Loucy (cell line): ENCODE measurements at regions not wholly inside any gene's neighbourhood (a gene's known extent, or its start where the extent isn't known, plus 50 kb on each side); places are given as distances from the start of the nearest gene placed in this dataset.

ENCODE experiments used
- H2AFZ ChIP-seq: fragments of 200-600 bp; sonication (generic); 2 replicates; pipeline ENCODE4 v1.6.0; 2016; ENCODE audit warnings: antibody characterized with exemption, mild to moderate bottlenecking, low read length, moderate library complexity
- H3F3A ChIP-seq: fragments of 200-600 bp; 2 replicates; pipeline ENCODE4 v1.6.0; 2016; ENCODE audit warnings: antibody characterized with exemption, low read depth, mild to moderate bottlenecking
- H3K27me3 ChIP-seq: fragments of 200-600 bp; sonication (generic); 2 replicates; pipeline ENCODE4 v1.6.1; 2014; ENCODE audit warnings: low read length, mild to moderate bottlenecking; ENCODE audit not compliant: insufficient read depth, poor library complexity, severe bottlenecking
- H3K36me3 ChIP-seq: fragments of 200-600 bp; sonication (generic); 2 replicates; pipeline ENCODE4 v1.6.1; 2016; ENCODE audit warnings: low read length; ENCODE audit not compliant: insufficient read depth
- H3K4me1 ChIP-seq: fragments of 200-600 bp; sonication (generic); 2 replicates; pipeline ENCODE4 v1.5.1; 2014; ENCODE audit warnings: low read length, mild to moderate bottlenecking; ENCODE audit not compliant: insufficient read depth, poor library complexity, severe bottlenecking
- H3K4me2 ChIP-seq: fragments of 200-600 bp; sonication (generic); 2 replicates; pipeline ENCODE4 v1.6.0; 2014; ENCODE audit warnings: antibody characterized with exemption, low read length, low read depth, mild to moderate bottlenecking; ENCODE audit not compliant: poor library complexity, severe bottlenecking
- H3K4me3 ChIP-seq: fragments of 200-600 bp; sonication (generic); 2 replicates; pipeline ENCODE4 v1.5.1; 2014; ENCODE audit warnings: low read length, mild to moderate bottlenecking, mixed read lengths; ENCODE audit not compliant: poor library complexity, severe bottlenecking
- H3K79me2 ChIP-seq: fragments of 200-600 bp; sonication (generic); 2 replicates; pipeline ENCODE4 v1.6.1; 2014; ENCODE audit warnings: low read length; ENCODE audit not compliant: insufficient read depth
- H3K9ac ChIP-seq: fragments of 200-600 bp; sonication (generic); 2 replicates; pipeline ENCODE4 v1.6.0; 2014; ENCODE audit warnings: mild to moderate bottlenecking, low read depth, low read length, moderate library complexity; ENCODE audit not compliant: poor library complexity, severe bottlenecking
- H3K9me2 ChIP-seq: fragments of 200-600 bp; sonication (generic); replicated peaks from 2 replicates; pipeline ENCODE4 v1.6.1; 2016; ENCODE audit warnings: low read depth, low read length, mixed read lengths
- H3K9me3 ChIP-seq: fragments of 200-600 bp; sonication (generic); 2 replicates; pipeline ENCODE4 v1.6.1; 2014; ENCODE audit warnings: mild to moderate bottlenecking, antibody characterized with exemption, low read length, low read depth; ENCODE audit not compliant: insufficient read depth
- H4K20me1 ChIP-seq: fragments of 200-600 bp; sonication (generic); 2 replicates; pipeline ENCODE4 v1.6.0; 2014; ENCODE audit warnings: antibody characterized with exemption, low read length, mild to moderate bottlenecking; ENCODE audit not compliant: insufficient read depth, poor library complexity, severe bottlenecking
- CTCF ChIP-seq: fragments of 200-600 bp; sonication (generic); conservative IDR thresholded peaks from 2 replicates; pipeline ENCODE4 v1.5.1; 2014; ENCODE audit warnings: mild to moderate bottlenecking, antibody characterized with exemption, low read length
- EZH2phosphoT487 ChIP-seq: fragments of 200-600 bp; IDR thresholded peaks from 2 replicates; pipeline ENCODE4 v1.6.1; 2018; ENCODE audit warnings: antibody characterized with exemption, mild to moderate bottlenecking, moderate library complexity, borderline replicate concordance

GRCh38 chr1:98441281-98441680, 220.2 kb upstream of the SNX7 start:
- Histone ChIP-seq H3K9me2 (no peaks in the 10 kb centered on the region), H3F3A (no peaks in the 10 kb centered on the region), H3K4me1 (no peaks in the 10 kb centered on the region), H3K9me3 (no peaks in the 10 kb centered on the region), H3K4me3 (no peak overlapping the region), H3K27me3 (no peaks in the 10 kb centered on the region), H2AFZ (no peak overlapping the region), H3K36me3 (no peaks in the 10 kb centered on the region), H3K79me2 (no peaks in the 10 kb centered on the region), H3K9ac (no peak overlapping the region), H3K4me2 (no peak overlapping the region), H4K20me1 (no peaks in the 10 kb centered on the region)
- TF ChIP-seq EZH2phosphoT487, result no peak
- TF ChIP-seq CTCF, result no peak

GRCh38 chr1:98439471-98439870, 222.1 kb upstream of the SNX7 start:
- no peaks in the 10 kb centered on the region for H3K79me2 ChIP-seq
- H3K4me2 ChIP-seq, result no peak overlapping the region
- H3K27me3 ChIP-seq, result no peaks in the 10 kb centered on the region
- H3K4me3 ChIP-seq, result no peak overlapping the region
- H3K36me3 ChIP-seq, result no peaks in the 10 kb centered on the region
- no peaks in the 10 kb centered on the region for H3K9me3 ChIP-seq
- no peak for TF ChIP-seq EZH2phosphoT487
- no peak for TF ChIP-seq CTCF
- H2AFZ ChIP-seq, result no peak overlapping the region
- no peaks in the 10 kb centered on the region for H4K20me1 ChIP-seq
- no peak overlapping the region for H3K9ac ChIP-seq
- H3K4me1 ChIP-seq, result no peaks in the 10 kb centered on the region
- H3F3A ChIP-seq, result no peaks in the 10 kb centered on the region
- H3K9me2 ChIP-seq, result no peaks in the 10 kb centered on the region

- Histone ChIP-seq H2AFZ (no peak overlapping the region), H3K9me2 (no peaks in the 10 kb centered on the region), H3K9ac (no peak overlapping the region), H3K4me1 (no peaks in the 10 kb centered on the region), H3K4me2 (no peak overlapping the region), H3K36me3 (no peaks in the 10 kb centered on the region), H3F3A (no peaks in the 10 kb centered on the region), H3K9me3 (no peaks in the 10 kb centered on the region), H4K20me1 (no peaks in the 10 kb centered on the region), H3K4me3 (no peak overlapping the region), H3K27me3 (no peaks in the 10 kb centered on the region), H3K79me2 (no peaks in the 10 kb centered on the region)
- TF ChIP-seq CTCF (no peak), EZH2phosphoT487 (no peak)
Measured at GRCh38 chr1:98437540-98437939, 224.0 kb upstream of the SNX7 start.
